ENCODE measurements at regions not wholly inside any gene's neighbourhood (a gene's known extent, or its start where the extent isn't known, plus 50 kb on each side); places are given as distances from the start of the nearest gene placed in this dataset.
A peak's percentile ranks its signal among the peaks of the same experiment; 100 is the strongest.

- no peak for DNase-seq (ENCODE audit: low read depth, low spot score)
Observed at GRCh38 chr15:97688177-97688576, 272.3 kb upstream of the ARRDC4 start.

GRCh38 chr15:97688886-97689285 lies 271.6 kb upstream of the ARRDC4 start:
- DNase-seq (ENCODE audit: low read depth, low spot score), result no peak

- no peak for DNase-seq (ENCODE audit: low read depth, low spot score)
Observed at GRCh38 chr15:97691078-97691477, 269.4 kb upstream of the ARRDC4 start.

GRCh38 chr15:97691799-97692198 lies 268.7 kb upstream of the ARRDC4 start:
- DNase-seq (ENCODE audit: low read depth, low spot score), result no peak

- no peak for DNase-seq (ENCODE audit: low read depth, low spot score)
Observed at GRCh38 chr15:97692301-97693015, 268.0 kb upstream of the ARRDC4 start.

GRCh38 chr15:97694456-97694855 lies 266.0 kb upstream of the ARRDC4 start:
- no peak for DNase-seq (ENCODE audit: low read depth, low spot score)

GRCh38 chr15:97703400-97703799 lies 257.1 kb upstream of the ARRDC4 start:
- no peak for DNase-seq (ENCODE audit: low read depth, low spot score)

- DNase-seq (ENCODE audit: low read depth, low spot score), result no peak
Observed at GRCh38 chr15:97706059-97706458, 254.4 kb upstream of the ARRDC4 start.

GRCh38 chr15:97708252-97708651 lies 252.3 kb upstream of the ARRDC4 start:
- no peak for DNase-seq (ENCODE audit: low read depth, low spot score)

- no peak for DNase-seq (ENCODE audit: low read depth, low spot score)
Observed at GRCh38 chr15:97712530-97712929, 248.0 kb upstream of the ARRDC4 start.

- DNase-seq (ENCODE audit: low read depth, low spot score), result no peak
Observed at GRCh38 chr15:97717806-97718205, 242.7 kb upstream of the ARRDC4 start.

GRCh38 chr15:97718509-97718908 lies 242.0 kb upstream of the ARRDC4 start:
- DNase-seq (ENCODE audit: low read depth, low spot score), result no peak

- DNase-seq (ENCODE audit: low read depth, low spot score), result peak; percentile 2
Observed at GRCh38 chr15:97728791-97729190, 231.7 kb upstream of the ARRDC4 start.

GRCh38 chr15:97729270-97729669 lies 231.2 kb upstream of the ARRDC4 start:
- no peak for DNase-seq (ENCODE audit: low read depth, low spot score)

- DNase-seq (ENCODE audit: low read depth, low spot score), result no peak
Observed at GRCh38 chr15:97730315-97730714, 230.2 kb upstream of the ARRDC4 start.

- no peak for DNase-seq (ENCODE audit: low read depth, low spot score)
Observed at GRCh38 chr15:97731859-97732258, 228.6 kb upstream of the ARRDC4 start.

GRCh38 chr15:97733373-97733772 lies 227.1 kb upstream of the ARRDC4 start:
- no peak for DNase-seq (ENCODE audit: low read depth, low spot score)

GRCh38 chr15:97736748-97737147 lies 223.8 kb upstream of the ARRDC4 start:
- no peak for DNase-seq (ENCODE audit: low read depth, low spot score)

- no peak for DNase-seq (ENCODE audit: low read depth, low spot score)
Observed at GRCh38 chr15:97745481-97746071, 214.9 kb upstream of the ARRDC4 start.

- no peak for DNase-seq (ENCODE audit: low read depth, low spot score)
Observed at GRCh38 chr15:97747342-97747741, 213.2 kb upstream of the ARRDC4 start.

- DNase-seq (ENCODE audit: low read depth, low spot score), result no peak
Observed at GRCh38 chr15:97748576-97748975, 211.9 kb upstream of the ARRDC4 start.

- DNase-seq (ENCODE audit: low read depth, low spot score), result no peak
Observed at GRCh38 chr15:97750060-97750459, 210.4 kb upstream of the ARRDC4 start.

GRCh38 chr15:97755726-97756125 lies 204.8 kb upstream of the ARRDC4 start:
- DNase-seq (ENCODE audit: low read depth, low spot score), result no peak

GRCh38 chr15:97759363-97759762 lies 201.1 kb upstream of the ARRDC4 start:
- peak; percentile 66 for DNase-seq (ENCODE audit: low read depth, low spot score)
